ENCODE measurements at regions not wholly inside any gene's neighbourhood (a gene's known extent, or its start where the extent isn't known, plus 50 kb on each side); places are given as distances from the start of the nearest gene placed in this dataset.
"Not testable (repeated sequence)": the region's sequence is repeated elsewhere in the genome, so short reads cannot be mapped to it uniquely, and the experiment has no call there.

DNA sequence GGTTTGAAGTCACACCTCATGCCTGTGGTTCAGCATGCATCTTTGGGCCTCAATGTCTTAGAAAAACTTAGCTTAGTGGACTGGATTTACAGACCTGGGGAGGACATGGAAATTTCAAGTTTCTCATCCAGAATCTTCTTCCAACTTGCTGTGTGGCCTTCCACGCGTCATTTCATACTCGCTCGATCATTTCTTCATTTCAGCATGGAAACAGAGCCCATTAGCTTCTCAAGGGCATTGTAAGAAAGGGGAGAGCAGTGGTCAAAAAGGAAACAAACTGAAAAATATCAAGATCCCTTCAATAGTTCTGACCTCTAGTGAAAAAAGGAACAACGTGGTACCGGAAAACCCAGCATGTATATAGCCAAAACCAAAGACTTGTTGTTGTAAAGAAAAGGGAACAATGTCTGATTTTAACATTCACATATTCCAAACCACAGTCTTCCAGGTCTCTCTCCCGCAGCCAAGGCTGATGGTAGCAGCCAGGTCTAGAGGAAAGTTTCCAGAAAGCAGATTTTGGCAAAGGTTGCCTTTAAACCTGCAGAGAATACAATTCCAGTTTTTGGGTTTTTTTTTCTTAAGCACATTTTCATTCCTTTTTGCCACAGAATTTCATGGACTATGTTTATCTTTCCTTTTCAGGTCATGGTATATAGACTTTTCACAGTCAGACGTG, 97.0 kb upstream of the CDC42BPA start:
- DNase-seq, result peak in 1 of 3 donors; percentile 14

DNA sequence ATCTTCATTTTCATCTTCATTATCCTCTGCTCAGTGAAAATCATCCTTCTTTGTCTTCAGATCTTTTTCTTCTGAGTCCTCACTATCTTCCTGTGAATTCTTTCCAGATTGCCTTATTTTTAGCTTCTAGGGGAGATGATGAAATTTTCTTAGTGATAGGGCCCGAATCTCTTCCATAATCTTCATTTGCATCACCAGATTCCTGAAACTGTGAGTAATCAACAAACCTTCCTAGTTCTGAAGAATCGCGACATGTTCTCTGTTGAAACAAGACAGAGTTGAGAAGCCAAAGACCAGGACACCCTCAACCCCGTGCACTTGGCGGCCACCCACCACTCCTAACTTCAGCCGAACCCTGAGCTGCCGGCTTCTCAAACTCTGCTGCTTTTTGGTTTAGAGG, 92.8 kb upstream of the CDC42BPA start:
- DNase-seq, result no peak

DNA sequence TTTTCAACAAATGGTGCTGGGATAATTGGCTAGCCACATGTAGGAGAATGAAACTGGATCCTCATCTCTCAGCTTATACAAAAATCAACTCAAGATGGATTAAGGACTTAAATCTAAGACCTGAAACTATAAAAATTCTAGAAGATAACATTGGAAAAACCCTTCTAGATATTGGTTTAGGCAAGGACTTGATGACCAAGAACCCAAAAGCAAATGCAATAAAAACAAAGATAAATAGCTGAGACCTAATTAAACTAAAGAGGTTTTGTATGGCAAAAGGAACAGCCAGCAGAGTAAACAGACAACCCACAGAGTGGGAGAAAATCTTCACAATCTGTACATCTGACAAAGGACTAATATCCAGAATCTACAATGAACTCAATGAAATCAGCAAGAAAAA, 88.0 kb upstream of the CDC42BPA start:
- not testable (repeated sequence) for DNase-seq

DNA sequence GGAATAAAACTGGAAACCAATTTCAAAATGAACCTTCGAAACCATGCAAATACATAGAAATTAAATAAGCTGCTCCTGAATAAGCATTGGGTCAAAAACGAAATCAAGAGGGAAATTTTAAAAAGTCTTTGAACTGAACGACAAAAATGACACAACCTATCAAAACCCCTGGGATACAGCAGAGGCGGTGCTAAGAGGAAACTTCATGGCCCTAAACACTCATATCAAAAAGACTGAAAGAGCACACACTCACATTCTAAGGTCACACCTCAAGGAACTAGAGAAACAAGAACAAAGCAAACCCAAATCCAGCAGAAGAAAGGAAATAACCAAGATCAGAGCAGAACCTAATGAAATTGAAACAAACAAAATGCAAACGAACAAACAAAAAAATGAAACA, 85.2 kb upstream of the CDC42BPA start:
- DNase-seq, result no peak

DNA sequence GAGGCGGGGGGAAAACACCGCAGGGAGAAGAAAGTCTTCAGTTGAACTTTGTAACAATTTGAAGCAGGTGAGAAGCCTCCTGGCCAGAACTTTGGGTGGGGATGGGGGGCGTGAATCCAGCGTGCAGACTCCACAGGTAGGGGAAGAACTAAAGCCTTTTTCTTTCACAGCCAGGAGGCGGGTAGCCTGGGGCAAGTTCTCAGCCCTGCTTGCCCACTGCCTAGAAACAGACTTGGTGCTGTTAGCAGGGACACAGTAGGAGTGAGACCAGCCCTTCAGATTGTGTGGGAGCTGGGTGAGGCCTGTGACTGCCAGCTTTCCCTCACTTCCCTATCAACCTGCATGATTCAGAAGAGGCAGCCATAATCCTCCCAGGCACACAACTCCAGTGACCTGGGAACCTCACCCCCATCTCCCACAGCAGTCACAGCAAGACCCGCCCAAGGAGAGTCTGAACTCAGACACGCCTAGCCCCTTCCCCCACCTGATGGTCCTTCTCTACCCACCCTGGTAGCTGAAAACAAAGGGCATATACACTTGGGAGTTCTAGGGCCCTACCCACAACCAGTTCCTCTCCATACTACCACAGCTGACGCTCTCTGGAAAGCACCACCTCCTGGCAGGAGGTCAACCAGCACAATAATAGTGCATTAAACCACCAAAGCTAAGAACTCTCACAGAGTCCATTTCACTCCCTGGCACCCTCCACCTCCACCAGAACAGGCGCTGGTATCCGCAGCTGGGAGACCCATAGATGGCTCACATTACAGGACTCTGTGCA, 83.5 kb upstream of the CDC42BPA start:
- DNase-seq, result no peak

DNA sequence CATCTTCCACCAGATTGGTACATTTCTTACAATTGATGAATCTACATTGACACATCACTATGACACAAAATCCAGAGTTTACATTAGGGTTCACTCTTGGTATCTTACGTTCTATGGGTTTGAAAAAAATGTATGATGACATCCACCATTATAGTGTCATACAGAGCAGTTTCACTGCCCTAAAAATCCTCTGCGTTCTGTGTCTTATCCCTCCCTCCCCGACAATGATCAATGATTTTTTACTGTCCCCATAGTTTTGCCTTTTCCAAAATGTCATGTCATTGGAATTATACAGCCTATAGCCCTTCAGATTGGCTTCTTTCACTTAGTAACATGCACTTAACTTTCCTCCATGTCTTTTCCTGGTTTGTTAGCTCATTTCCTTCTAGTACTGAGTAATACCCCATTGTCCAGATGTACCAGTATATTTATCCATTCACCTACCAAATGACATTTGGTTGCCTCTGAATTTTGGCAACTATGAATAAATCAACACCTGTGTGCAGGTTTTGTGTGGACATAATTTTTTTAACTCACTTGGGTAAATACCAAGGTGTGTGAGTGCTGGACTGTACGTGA, 80.9 kb upstream of the CDC42BPA start:
- DNase-seq, result no peak

DNA sequence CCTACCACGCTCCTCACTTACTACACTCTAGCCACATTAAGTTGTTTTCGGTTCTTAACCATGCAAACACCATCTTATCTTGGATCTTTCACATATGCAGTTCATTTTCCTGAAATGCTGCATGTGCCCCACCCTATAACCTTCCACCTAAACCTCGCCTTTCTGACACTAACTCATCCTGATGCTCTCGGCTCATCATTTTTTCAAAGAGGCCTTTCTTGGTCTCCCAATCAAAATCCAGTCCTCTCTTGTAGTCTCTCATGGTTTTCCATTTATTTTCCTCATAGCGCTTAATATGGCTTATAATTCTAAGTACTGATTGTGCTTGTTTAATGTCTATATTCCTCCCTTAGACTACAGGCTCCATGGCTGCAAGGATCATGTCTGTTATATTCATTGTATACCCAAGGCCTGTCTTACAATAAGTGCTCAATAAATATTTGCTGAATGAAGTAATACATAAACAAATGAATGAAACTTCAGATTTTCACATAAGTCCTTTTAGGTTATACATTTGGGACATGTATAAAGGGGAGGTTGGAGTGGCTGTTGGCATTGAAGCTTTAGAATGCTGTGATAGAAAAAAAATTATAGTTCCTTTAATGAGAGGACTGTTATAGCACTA, 79.2 kb upstream of the CDC42BPA start:
- no peak for DNase-seq

DNA sequence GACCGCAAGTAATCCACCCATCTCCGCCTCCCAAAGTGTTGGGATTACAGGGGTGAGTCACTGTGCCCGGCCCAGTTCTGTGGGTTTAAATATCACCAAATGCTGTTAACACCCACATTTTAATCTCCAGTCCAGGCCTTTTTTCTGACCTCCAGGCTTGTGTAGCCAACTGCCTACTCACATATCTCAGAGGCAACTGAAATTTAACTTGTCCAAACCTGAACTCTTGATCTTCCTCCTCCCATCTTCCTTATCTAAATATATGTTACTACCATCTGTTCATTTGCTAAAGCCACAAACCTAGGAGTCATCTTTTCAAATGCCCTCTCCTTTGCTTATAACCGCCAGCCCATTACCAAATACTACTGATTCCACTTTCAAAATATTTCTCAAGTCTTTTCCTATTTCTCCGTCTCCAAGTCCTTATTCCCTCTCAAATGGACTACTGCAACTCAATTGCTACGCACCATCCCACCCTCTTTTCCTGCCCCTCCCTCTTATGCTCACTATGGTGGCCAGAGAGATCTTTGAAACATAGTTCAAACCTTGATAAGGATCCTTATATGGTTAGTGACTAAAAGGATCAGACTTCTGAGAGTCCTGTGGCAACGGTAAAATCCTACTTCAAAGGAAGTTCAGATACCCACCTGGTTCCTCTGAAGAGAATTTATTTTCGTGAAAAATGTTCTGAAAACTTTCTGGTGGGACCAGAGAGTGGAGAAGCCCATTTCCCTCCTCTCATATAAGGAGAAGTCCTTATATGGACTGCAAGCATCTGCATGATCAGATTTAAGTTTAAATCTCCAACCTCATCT, 78.5 kb upstream of the CDC42BPA start:
- DNase-seq, result no peak

DNA sequence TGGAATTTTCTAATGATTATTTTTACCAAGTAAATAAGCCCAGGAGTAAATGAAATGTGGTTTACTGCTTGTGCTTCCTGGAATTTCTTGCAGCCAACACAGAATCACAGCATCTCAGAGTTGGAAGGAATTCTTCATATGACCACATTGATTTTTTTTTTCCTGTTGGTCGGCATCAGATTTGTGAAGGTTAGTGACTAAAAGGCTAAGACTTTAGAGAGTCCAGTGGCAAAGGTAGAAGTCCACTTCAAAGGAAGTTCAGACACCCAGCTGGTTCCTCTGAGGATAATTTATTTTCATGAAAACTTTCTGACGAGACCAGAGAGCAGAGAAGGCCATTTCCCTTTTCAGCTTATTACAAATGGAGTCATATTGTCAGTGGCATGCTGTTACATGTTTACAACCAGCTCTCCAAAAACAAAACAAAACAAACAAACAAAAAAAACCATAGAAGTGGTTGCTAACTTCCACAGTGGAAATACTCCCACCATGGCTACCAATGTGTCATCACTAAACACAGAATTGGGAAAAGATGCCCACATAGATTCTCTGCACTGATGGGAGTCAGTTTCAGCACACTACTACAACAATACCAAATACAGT, 77.2 kb upstream of the CDC42BPA start:
- DNase-seq, result no peak

DNA sequence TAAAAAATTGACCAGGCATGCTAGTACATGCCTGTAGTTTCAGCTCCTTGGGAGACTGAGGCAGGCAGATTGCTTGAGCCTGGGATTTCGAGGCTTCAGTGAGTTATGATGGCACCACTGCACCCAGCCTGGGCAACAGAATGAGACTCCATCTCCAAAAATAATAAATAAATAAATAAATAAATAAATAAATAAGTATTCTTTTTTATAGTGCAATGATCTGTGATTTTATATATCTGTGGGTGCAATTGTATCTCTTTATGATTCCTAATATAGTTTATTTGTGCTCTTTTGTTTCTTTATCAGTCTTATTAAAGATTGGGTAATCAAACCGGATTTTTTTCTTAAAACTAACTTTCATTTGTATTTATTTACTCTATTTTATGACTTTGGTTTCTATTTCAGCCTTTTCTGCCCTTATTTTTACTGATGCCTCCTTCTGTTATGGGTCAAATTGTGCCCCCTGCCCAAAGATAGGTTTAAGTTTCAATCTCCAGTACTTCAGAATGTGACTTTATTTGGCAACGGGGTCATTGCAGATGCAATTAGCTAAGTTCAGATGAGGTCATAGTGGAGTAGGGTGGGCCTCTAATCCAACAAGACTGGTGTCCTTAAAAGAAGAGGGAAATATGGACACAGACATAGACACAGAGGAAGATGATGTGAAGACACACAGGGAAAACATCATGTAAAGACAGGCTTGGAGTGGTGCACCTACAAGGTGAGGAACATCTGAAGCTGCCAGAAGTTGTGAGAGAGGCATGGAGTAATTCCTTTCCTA, 74.9 kb upstream of the CDC42BPA start:
- DNase-seq, result no peak

DNA sequence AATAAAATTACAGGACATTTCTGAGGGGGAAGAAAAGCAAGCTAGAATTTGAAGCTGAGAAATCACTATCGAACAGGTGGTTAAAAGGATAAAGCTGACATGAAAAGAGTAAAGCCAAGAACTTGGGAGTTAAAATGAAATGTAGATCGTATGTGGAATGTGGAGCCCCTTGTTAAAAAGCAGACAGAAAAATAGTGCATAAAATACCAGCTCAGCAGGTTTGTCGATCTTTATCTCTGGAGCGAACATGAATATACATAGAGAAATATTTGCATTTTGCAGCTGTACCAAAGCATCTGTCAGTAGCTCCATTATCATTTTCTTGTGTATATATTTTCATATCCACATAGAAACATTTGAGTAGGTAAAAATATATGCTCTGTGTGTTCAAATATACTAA, 73.6 kb upstream of the CDC42BPA start:
- DNase-seq, result no peak

DNA sequence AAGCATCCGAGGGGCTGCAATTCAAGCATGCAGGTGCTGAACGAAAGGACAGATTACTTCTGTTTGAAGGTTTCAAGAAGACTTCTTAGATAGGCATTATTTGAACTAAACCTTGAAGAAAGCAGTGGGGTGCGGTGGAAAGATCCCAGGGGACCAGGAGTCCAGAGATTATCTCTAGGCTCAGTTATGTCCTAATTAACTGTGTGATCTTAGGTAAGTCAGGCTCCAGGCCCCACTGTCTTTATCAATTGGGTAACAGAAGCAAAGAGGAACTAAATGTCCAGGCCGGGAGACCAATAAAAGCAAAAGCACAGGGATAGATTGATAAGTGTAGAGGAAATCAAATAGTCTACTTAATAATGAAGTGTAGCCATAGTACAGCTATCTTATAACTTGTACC, 72.9 kb upstream of the CDC42BPA start:
- DNase-seq, result no peak

DNA sequence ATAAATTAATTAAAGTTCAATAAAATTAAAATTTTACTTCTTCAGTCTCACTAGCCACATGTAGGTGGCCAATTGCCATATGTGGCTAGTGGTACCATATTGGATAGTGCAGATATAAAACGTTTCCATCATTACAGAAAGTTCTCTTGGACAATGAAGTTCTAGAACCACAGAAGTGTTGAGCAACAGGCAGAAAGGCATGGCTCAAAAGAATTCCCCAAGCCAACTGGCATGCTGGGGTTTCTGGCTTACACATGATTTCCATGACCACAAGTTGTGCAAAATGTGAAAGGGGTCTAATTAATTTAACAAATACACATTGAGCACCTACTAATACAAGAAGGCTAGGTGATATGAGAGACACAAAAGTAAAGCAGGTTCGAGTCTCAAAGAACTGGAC, 72.2 kb upstream of the CDC42BPA start:
- no peak for DNase-seq

DNA sequence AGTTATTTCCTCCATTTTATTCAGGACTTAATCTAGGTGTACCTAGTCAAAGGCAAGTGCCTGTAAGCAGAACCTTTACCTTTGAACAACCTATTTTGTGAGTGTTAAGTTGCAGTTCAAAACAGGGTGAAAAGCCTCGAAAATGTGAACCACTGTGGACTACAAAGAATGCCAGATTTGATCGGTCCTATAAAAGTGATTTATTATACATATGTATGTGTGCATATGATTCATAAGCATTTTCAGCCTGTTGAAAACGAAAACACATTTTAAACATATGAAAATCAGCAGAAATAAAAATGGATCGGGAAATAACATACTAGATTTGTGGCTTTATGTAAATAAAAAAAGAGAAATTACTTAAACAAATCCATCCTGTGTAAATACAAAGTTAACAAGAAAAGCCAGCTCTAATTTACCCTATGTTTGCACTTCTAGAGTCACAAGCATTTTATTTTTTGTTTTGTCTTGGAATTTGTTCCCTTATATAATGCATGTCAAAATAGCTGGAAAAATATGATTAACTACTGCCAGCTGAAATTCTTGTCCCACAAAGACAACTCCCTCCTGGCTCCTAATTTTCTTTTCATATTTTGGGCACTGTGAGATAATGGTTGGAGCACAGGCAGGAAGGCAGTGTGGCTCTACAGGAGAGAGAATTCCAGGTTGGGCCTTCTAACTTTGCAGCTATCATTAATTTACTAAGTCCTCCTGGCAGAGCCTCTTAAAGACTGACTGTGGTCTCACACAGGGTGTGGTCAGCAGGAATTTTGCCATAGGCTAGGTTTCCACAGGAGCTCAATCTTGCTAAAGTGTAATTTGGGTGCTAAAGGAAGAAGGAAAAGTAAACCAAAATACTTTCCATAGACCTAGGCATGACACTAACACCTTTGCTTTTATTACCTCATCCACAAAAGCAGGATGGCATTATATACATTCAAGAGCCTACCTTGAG, 70.2 kb upstream of the CDC42BPA start:
- DNase-seq, result no peak

DNA sequence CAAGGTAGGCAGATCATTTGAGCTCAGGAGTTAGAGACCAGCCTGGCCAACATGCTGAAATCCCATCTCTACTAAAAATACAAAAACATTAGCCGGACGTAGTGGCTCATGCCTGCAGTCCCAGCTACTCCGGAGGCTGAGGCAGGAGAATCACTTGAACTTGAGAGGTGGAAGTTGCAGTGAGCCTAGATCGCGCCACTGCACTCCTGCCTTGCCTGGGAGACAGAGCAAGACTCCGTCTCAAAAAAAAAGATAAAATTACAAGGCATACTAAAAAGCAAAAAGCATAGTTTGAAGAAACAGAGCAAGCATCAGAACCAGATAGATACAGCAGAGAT, 61.2 kb upstream of the CDC42BPA start:
- no peak for DNase-seq

DNA sequence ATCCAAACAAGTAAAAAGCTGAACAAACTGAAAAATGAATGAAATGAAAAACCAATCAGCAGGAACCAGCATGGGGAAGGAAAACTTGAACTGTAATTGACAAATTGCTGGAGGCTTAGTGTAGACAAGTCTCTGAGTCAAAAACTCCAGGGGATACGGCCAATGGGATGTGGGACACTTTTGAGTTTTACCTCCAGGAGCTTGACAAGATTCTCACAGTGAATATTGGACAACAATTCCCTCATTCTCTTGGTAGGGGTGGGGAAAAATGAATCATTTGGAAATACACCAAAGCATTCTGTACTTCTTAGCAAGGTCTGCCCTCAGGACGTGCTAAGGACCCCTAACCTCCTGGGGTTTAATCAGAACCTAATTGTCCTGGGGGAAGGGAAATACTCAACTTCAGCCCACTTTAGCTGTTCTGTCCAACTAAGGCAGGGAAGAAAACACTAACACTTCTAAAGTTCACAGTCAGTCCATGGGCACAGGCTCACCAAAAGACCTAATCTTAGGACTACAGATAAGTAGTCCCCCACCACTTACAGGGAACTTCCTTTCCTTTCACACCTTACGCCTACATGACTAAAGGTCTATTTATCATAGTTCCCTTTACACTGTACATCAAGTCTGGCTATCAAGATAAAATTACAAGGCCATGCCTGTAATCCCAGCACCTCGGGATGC, 60.7 kb upstream of the CDC42BPA start:
- DNase-seq, result no peak

DNA sequence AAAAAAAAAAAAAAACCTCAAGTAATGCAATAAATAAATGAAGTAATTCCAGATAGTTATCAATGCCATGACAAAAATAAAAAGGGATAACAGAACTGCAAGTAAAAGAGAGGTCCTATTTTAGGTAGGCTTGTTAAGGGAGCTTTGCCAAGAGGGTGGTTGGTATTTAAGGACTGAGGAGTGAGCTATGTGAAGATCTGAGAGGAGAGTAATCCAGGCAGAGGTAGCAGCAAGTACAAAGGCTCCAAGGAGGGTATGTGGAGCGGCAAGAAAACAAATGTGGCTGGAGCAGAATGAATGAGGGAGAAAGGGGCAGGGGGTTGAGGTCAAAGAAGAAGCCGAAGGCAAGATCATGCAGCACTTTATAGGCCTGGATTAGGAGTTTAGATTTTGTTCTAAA, 59.9 kb upstream of the CDC42BPA start:
- no peak for DNase-seq

DNA sequence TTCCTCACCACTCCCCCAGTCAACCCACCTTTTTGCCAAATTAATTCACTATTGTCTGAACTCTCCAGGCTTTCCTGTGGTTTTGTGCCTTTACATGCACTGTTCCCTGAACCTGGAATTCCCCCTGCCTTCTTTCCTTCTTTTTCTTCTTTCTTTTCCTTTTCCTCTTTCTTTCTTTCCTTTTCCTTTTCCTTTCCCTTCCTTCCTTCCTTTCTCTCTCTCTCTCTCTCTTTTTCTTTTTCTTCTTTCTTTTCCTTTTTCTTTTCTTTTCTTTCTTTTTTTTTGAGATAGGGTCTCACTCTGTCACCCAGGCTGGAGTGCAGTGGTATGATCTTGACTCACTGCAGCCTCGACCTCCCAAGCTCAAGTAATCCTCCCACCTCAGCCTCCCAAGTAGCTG, 56.6 kb upstream of the CDC42BPA start:
- DNase-seq, result no peak

DNA sequence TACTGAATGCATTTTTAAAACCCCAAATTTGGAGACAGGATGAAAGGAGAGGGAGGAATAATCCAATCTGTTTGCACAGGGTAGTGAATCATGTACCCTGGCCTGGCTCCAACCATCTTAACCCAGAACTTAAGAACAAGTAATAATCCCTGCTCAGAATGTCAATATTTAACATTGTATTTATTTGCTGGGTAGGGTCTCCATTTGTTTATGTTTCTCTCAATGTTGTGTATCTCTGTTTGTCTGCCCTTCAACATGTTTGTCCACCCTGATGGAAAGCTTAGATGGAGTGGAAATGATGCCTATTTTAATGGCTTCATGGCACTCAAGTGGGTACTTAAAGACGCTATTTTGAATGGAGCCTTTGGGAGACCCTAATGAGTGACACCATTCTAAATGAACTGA, 54.4 kb upstream of the CDC42BPA start:
- DNase-seq, result no peak

Data from suppressor macrophage treated with lipopolysaccharide for 1 hour (primary cell).